H1 (cell line): ENCODE measurements at regions not wholly inside any gene's neighbourhood (a gene's known extent, or its start where the extent isn't known, plus 50 kb on each side); places are given as distances from the start of the nearest gene placed in this dataset.

Experiments
- CTCF ChIA-PET: fragments of 300-600 bp; sonication (Branson Sonifier 250); formaldehyde crosslinking; loops from one replicate; lab custom pipeline; 2021; ENCODE audit not compliant: partially characterized antibody; lab: Charles Lee
- POLR2A ChIA-PET: fragments of 300-600 bp; sonication (Branson Sonifier 250); formaldehyde crosslinking; loops from one replicate; lab custom pipeline; 2021; ENCODE audit warnings: inconsistent platforms; ENCODE audit not compliant: partially characterized antibody; lab: Charles Lee
- DNase-seq, 2 experiments: peaks; one replicate each; pipeline versions ENCODE4 v3.0.0 to v3.0.0-alpha.2; 2010 to 2022; ENCODE audit warnings: low spot score in 2 of 2, low read depth in 1 of 2, mixed read lengths in 1 of 2
- FAIRE-seq: peaks from 2 replicates; lab custom pipeline; 2011; peaks lifted over from hg19 to GRCh38; lab: Jason Lieb, UNC
- H2AFZ ChIP-seq: 2 replicates; pipeline ENCODE4 v1.8.1; 2012; ENCODE audit warnings: low read length, inconsistent platforms
- H2AK5ac ChIP-seq: 2 replicates; pipeline ENCODE4 v1.6.1; 2013; ENCODE audit warnings: low read depth, low read length
- H2BK120ac ChIP-seq: replicated peaks from 2 replicates; pipeline ENCODE3; 2013; ENCODE audit warnings: low read depth, low read length, inconsistent platforms
- H2BK12ac ChIP-seq: 2 replicates; pipeline ENCODE4 v1.6.1; 2013; ENCODE audit warnings: low read depth, low read length
- H2BK15ac ChIP-seq: 2 replicates; pipeline ENCODE4 v1.6.1; 2013; ENCODE audit warnings: low read length
- H2BK20ac ChIP-seq: 2 replicates; pipeline ENCODE4 v1.6.1; 2013; ENCODE audit warnings: low read length
- H2BK5ac ChIP-seq: 2 replicates; pipeline ENCODE4 v1.6.1; 2013; ENCODE audit warnings: low read depth, low read length
- H3K14ac ChIP-seq: 2 replicates; pipeline ENCODE4 v1.6.1; 2013; ENCODE audit warnings: inconsistent platforms; ENCODE audit not compliant: insufficient read length
- H3K18ac ChIP-seq: 2 replicates; pipeline ENCODE4 v1.6.1; 2013; ENCODE audit warnings: low read length; ENCODE audit errors: extremely low read depth
- H3K23ac ChIP-seq: 2 replicates; pipeline ENCODE4 v1.6.1; 2013; ENCODE audit warnings: inconsistent platforms; ENCODE audit not compliant: insufficient read length
- H3K23me2 ChIP-seq: 2 replicates; pipeline ENCODE4 v1.6.1; 2013; ENCODE audit warnings: low read depth, low read length
- H3K27ac ChIP-seq: 2 replicates; pipeline ENCODE4 v1.6.1; 2011; ENCODE audit warnings: low read depth, low read length, inconsistent platforms
- H3K27me3 ChIP-seq, 4 experiments: replicated peaks in 1 of 4; 1 replicate in 1 of 4; 2 replicates in 3 of 4; pipeline versions ENCODE4 v1.6.1 to v1.8.1; 2011 to 2013; ENCODE audit warnings: low read length in 3 of 4, mild to moderate bottlenecking in 3 of 4, inconsistent platforms in 2 of 4, mixed read lengths in 2 of 4, moderate library complexity in 1 of 4; ENCODE audit not compliant: control insufficient read depth in 3 of 4, insufficient read depth in 3 of 4; ENCODE audit errors: extremely low read depth in 1 of 4
- H3K36me3 ChIP-seq, 4 experiments: 2 replicates each; pipeline versions ENCODE4 v1.6.1 to v1.8.1; 2011 to 2013; ENCODE audit warnings: mild to moderate bottlenecking in 4 of 4, low read length in 3 of 4, moderate library complexity in 2 of 4, control low read depth in 1 of 4, inconsistent platforms in 1 of 4; ENCODE audit not compliant: insufficient read depth in 4 of 4, control insufficient read depth in 2 of 4
- H3K4ac ChIP-seq: replicated peaks from 2 replicates; pipeline ENCODE3; 2013; ENCODE audit warnings: low read length, low read depth, mixed read lengths, inconsistent platforms; ENCODE audit not compliant: insufficient read length
- H3K4me1 ChIP-seq, 4 experiments: replicated peaks in 1 of 4; 1 replicate in 1 of 4; 2 replicates in 3 of 4; pipeline versions ENCODE4 v1.6.1 to v1.8.1; 2011 to 2013; ENCODE audit warnings: low read length in 3 of 4, inconsistent platforms in 2 of 4, mixed read lengths in 1 of 4; ENCODE audit not compliant: insufficient read depth in 4 of 4, control insufficient read depth in 3 of 4
- H3K4me2 ChIP-seq, 2 experiments: 2 replicates each; pipeline versions ENCODE4 v1.6.1 to v1.8.1; 2011 to 2013; ENCODE audit warnings: low read depth in 2 of 2, low read length in 2 of 2, control low read depth in 1 of 2, inconsistent platforms in 1 of 2, mild to moderate bottlenecking in 1 of 2; ENCODE audit not compliant: insufficient read depth in 1 of 2
- H3K4me3 ChIP-seq, 4 experiments: fragments of 200-600, 300-600 bp in 1 of 4; sonication (generic), shearing (Covaris generic), sonication (Bioruptor Twin) in 1 of 4; 2 replicates each; pipeline versions ENCODE4 v1.5.1 to v1.8.1; 2011 to 2016; ENCODE audit warnings: low read length in 4 of 4, low read depth in 3 of 4, control low read depth in 2 of 4, inconsistent platforms in 2 of 4, mild to moderate bottlenecking in 2 of 4, mixed read lengths in 1 of 4, moderate library complexity in 1 of 4; ENCODE audit not compliant: insufficient read depth in 2 of 4; ENCODE audit errors: extremely low read depth in 1 of 4
- H3K56ac ChIP-seq: replicated peaks from 2 replicates; pipeline ENCODE3; 2013; ENCODE audit warnings: low read depth, mild to moderate bottlenecking, mixed read lengths, low read length, inconsistent platforms; ENCODE audit not compliant: insufficient read length
- H3K79me1 ChIP-seq: 2 replicates; pipeline ENCODE4 v1.6.1; 2013; ENCODE audit warnings: low read depth, low read length, control low read depth
- H3K79me2 ChIP-seq, 2 experiments: 2 replicates each; pipeline versions ENCODE4 v1.6.1 to v1.8.1; 2012 to 2013; ENCODE audit warnings: low read length in 2 of 2, mild to moderate bottlenecking in 2 of 2, inconsistent platforms in 1 of 2; ENCODE audit not compliant: insufficient read depth in 2 of 2, control insufficient read depth in 1 of 2
- H3K9ac ChIP-seq, 4 experiments: replicated peaks in 1 of 4; 1 replicate in 1 of 4; 2 replicates in 3 of 4; pipeline versions ENCODE4 v1.6.1 to v1.8.1; 2011 to 2013; ENCODE audit warnings: low read depth in 3 of 4, low read length in 3 of 4, control low read depth in 2 of 4, mild to moderate bottlenecking in 2 of 4, moderate library complexity in 2 of 4, inconsistent platforms in 1 of 4; ENCODE audit errors: extremely low read depth in 1 of 4
- H3K9me3 ChIP-seq, 2 experiments: 2 replicates each; pipeline versions ENCODE4 v1.6.1 to v1.8.1; 2012 to 2013; ENCODE audit warnings: mild to moderate bottlenecking in 2 of 2, moderate library complexity in 2 of 2, control low read depth in 1 of 2, inconsistent platforms in 1 of 2, low read depth in 1 of 2, low read length in 1 of 2, mixed read lengths in 1 of 2; ENCODE audit not compliant: insufficient read depth in 2 of 2
- H4K20me1 ChIP-seq, 2 experiments: replicated peaks in 1 of 2; 2 replicates each; pipeline versions ENCODE3 to v1.8.1; 2011 to 2013; ENCODE audit warnings: inconsistent platforms in 2 of 2, low read length in 2 of 2, mild to moderate bottlenecking in 1 of 2; ENCODE audit not compliant: insufficient read depth in 2 of 2, control insufficient read depth in 1 of 2
- H4K5ac ChIP-seq: 2 replicates; pipeline ENCODE4 v1.6.1; 2013; ENCODE audit warnings: low read length, low read depth, mixed read lengths, inconsistent platforms; ENCODE audit not compliant: insufficient read length
- H4K8ac ChIP-seq: 2 replicates; pipeline ENCODE4 v1.8.0; 2013; ENCODE audit warnings: mild to moderate bottlenecking, moderate library complexity, low read length, inconsistent platforms; ENCODE audit not compliant: insufficient read depth; ENCODE audit errors: extremely low read depth
- H4K91ac ChIP-seq: replicated peaks from 2 replicates; pipeline ENCODE3; 2013; ENCODE audit warnings: low read length, mixed read lengths, inconsistent platforms; ENCODE audit not compliant: insufficient read length
- CBX5 ChIP-seq: fragments of 300-800, 300-1000 bp; sonication (generic); IDR thresholded peaks from 2 replicates; pipeline ENCODE4 v1.7.1; 2016; ENCODE audit warnings: antibody characterized with exemption, low read length, low read depth
- CHD2 ChIP-seq: IDR thresholded peaks from 2 replicates; pipeline ENCODE4 v1.6.1; 2012; ENCODE audit warnings: low read length, improper control_type of control experiment
- HDAC6 ChIP-seq: IDR thresholded peaks from one replicate; pipeline ENCODE4 v1.7.1; 2012; ENCODE audit warnings: low read depth, mild to moderate bottlenecking, inconsistent platforms, low read length, moderate library complexity
- JUN ChIP-seq: IDR thresholded peaks from 2 replicates; pipeline ENCODE4 v1.6.1; 2011; ENCODE audit warnings: low read depth, mild to moderate bottlenecking, improper control_type of control experiment, low read length
- RAD21 ChIP-seq, 2 experiments: IDR thresholded peaks in 1 of 2; conservative IDR thresholded peaks in 1 of 2; 2 replicates each; pipeline ENCODE4 v1.6.1; 2011; ENCODE audit warnings: low read depth in 2 of 2, low read length in 2 of 2, improper control_type of control experiment in 1 of 2, inconsistent platforms in 1 of 2, mild to moderate bottlenecking in 1 of 2, moderate library complexity in 1 of 2
- RBBP5 ChIP-seq: IDR thresholded peaks from 2 replicates; pipeline ENCODE4 v1.7.1; 2012; ENCODE audit warnings: low read depth, mild to moderate bottlenecking, inconsistent platforms, low read length, moderate library complexity, borderline replicate concordance
- RNF2 ChIP-seq: fragments of 200-900, 300-1000 bp; sonication (generic); IDR thresholded peaks from 2 replicates; pipeline ENCODE4 v1.7.1; 2016; ENCODE audit warnings: borderline replicate concordance, low read depth, mild to moderate bottlenecking, antibody characterized with exemption, low read length; ENCODE audit not compliant: poor library complexity, severe bottlenecking; ENCODE audit errors: missing control alignments
- RXRA ChIP-seq: IDR thresholded peaks from 2 replicates; pipeline ENCODE4 v1.6.1; 2011; ENCODE audit warnings: low read depth, mild to moderate bottlenecking, low read length, moderate library complexity; ENCODE audit not compliant: insufficient read depth
- SAP30 ChIP-seq: fragments of 300-600 bp; sonication (generic); IDR thresholded peaks from 2 replicates; pipeline ENCODE4 v1.7.1; 2012; ENCODE audit warnings: low read length, moderate library complexity, mild to moderate bottlenecking, inconsistent platforms; ENCODE audit not compliant: insufficient read depth, insufficient replicate concordance
- SP2 ChIP-seq: IDR thresholded peaks from 2 replicates; pipeline ENCODE4 v1.6.1; 2012; ENCODE audit warnings: mild to moderate bottlenecking, low read length, inconsistent platforms
- SRF ChIP-seq: IDR thresholded peaks from 2 replicates; pipeline ENCODE4 v1.6.1; 2011; ENCODE audit warnings: mild to moderate bottlenecking, low read depth, low read length, moderate library complexity
- USF2 ChIP-seq: IDR thresholded peaks from 2 replicates; pipeline ENCODE4 v1.6.1; 2011; ENCODE audit warnings: low read length, improper control_type of control experiment
- WGBS, 2 experiments: shearing (Covaris generic) in 1 of 2; methylation state at CpG; one replicate each; pipeline versions ENCODE4 v1.1.6 to v1.1.7; 2013 to 2015; ENCODE audit warnings: low lambda C conversion rate in 2 of 2, mixed read lengths in 2 of 2, inconsistent platforms in 1 of 2, low coverage in 1 of 2, missing lambda C conversion rate in 1 of 2; ENCODE audit not compliant: insufficient replicate concordance in 2 of 2, insufficient coverage in 1 of 2, insufficient read length in 1 of 2; ENCODE audit errors: extremely low coverage in 1 of 2, missing lambda C conversion rate in 1 of 2; 5-methylcytosine and 5-hydroxymethylcytosine counted together

DNA sequence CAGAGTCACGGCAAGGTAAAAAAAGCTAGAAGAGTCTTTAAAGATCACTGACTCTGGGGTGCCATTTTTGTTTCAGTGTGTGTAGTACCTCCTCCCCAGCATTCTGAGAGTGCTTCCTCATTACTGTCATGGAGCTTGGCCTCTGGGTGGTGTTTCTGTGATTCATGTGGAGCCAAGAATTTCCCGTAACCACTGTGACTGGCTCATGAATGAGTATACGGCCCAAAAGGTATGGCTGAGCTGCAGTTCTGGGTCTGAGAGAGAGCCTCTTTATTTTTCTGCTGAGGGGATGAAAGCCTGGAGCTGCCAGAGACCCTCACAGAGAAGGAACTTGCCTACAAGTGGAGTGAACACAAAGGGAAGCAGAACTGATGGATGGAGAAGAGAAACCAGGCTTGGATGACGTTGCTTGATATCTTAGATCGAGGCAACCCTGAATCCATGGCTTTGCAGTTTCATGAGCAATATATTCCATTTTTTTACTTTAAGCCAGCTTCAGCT is 85.6 kb downstream of the PTTG1 start:
- 0 out of 7 replicates have a peak, but pooled peaks cover 0 to 5% (median 1%) of the 10 kb centered on the region in 4 experiments for H3K4me1 ChIP-seq
- no peaks in the 10 kb centered on the region for H3K79me2 ChIP-seq
- no peak overlapping the region for H3K14ac ChIP-seq
- no peak overlapping the region for H4K91ac ChIP-seq
- no peak overlapping the region for H2BK120ac ChIP-seq
- no peaks in the 10 kb centered on the region for H3K36me3 ChIP-seq
- no peak overlapping the region for H3K27ac ChIP-seq
- H2AFZ ChIP-seq = no peak overlapping the region
- no peak overlapping the region for H3K4me3 ChIP-seq
- H3K23ac ChIP-seq = no peak overlapping the region
- H2AK5ac ChIP-seq = no peak overlapping the region
- H4K20me1 ChIP-seq = peaks cover 0 to 4% of the 10 kb centered on the region in 2 experiments
- no peak overlapping the region for H3K56ac ChIP-seq
- H3K79me1 ChIP-seq = peaks cover 2% of the 10 kb centered on the region
- no peak overlapping the region for H3K4ac ChIP-seq
- peaks cover 10% of the 10 kb centered on the region; the same call in 1 of the 2 replicates for H3K23me2 ChIP-seq
- H2BK12ac ChIP-seq = no peak overlapping the region
- POLR2A ChIA-PET = no interaction called here
- no peak overlapping the region for H3K9ac ChIP-seq
- H2BK20ac ChIP-seq = no peak overlapping the region
- FAIRE-seq = no peak
- CTCF ChIA-PET = interaction anchor here (0.7 to 3.7 kb wide), 24 partner anchors 9 to 534 kb away, joined by 3 to 81 read pairs (median 4); no protein-coding TSS in a partner anchor
- no peak overlapping the region for H2BK15ac ChIP-seq
- DNase-seq = no peak
- H3K18ac ChIP-seq = no peak overlapping the region
- no peak overlapping the region for H2BK5ac ChIP-seq
- WGBS, 2 experiments = 90% methylated on average over 5 of the region's 5 CpGs; no CpG with 5 or more reads in 1 of the 2 experiments
- H3K9me3 ChIP-seq = no peaks in the 10 kb centered on the region
- no peak overlapping the region for H4K5ac ChIP-seq
- no peak overlapping the region for H3K4me2 ChIP-seq
- H3K27me3 ChIP-seq = no peaks in the 10 kb centered on the region
- no peak overlapping the region for H4K8ac ChIP-seq
- no peak for TF ChIP-seq SAP30
- no peak for TF ChIP-seq JUN
- no peak for TF ChIP-seq RAD21 (IDR thresholded peaks at IDR 0.05 in 1 of 2, conservative IDR thresholded peaks at IDR 0.05 in 1 of 2; ENCODE audit: low read depth in 2 of 2, low read length in 2 of 2)
- TF ChIP-seq RBBP5 = no peak
- no peak for TF ChIP-seq RXRA
- no peak for TF ChIP-seq CBX5
- TF ChIP-seq HDAC6 = no peak
- no peak for TF ChIP-seq CHD2
- TF ChIP-seq SP2 = no peak
- no peak for TF ChIP-seq SRF
- TF ChIP-seq RNF2 = no peak
- TF ChIP-seq USF2 = no peak
